ENCODE measurements at regions not wholly inside any gene's neighbourhood (a gene's known extent, or its start where the extent isn't known, plus 50 kb on each side); places are given as distances from the start of the nearest gene placed in this dataset.

GRCh38 chr20:6680854-6681253, 86.6 kb upstream of the BMP2 start:
- Histone ChIP-seq H3K9me1 (ENCODE audit: control insufficient read depth, extremely low read depth, insufficient read depth, low read length) (no peaks in the 10 kb centered on the region), H3K79me2 (ENCODE audit: control insufficient read depth, insufficient read depth, low read length) (no peaks in the 10 kb centered on the region), H3K27ac (ENCODE audit: control insufficient read depth, insufficient read depth, low read length) (no peak overlapping the region), H3K4me2 (ENCODE audit: control insufficient read depth, extremely low read depth, insufficient read depth, low read depth, low read length) (no peak overlapping the region), H3K4me1 (ENCODE audit: control insufficient read depth, extremely low read depth, insufficient read depth, low read length) (no peaks in the 10 kb centered on the region), H3K9ac (ENCODE audit: control insufficient read depth, extremely low read depth, insufficient read depth, low read length) (no peak overlapping the region), H4K20me1 (ENCODE audit: control insufficient read depth, extremely low read depth, insufficient read depth, low read length) (no peaks in the 10 kb centered on the region), H3K9me3 (ENCODE audit: control insufficient read depth, low read depth, low read length) (no peaks in the 10 kb centered on the region), H3K4me3 (ENCODE audit: control insufficient read depth in 2 of 3, extremely low read depth in 1 of 3, insufficient read depth in 2 of 3, low read depth in 1 of 3, low read length in 3 of 3) (no peak overlapping the region), H2AFZ (ENCODE audit: control insufficient read depth, low read length) (no peak overlapping the region), H3K27me3 (ENCODE audit: control insufficient read depth, extremely low read depth, insufficient read depth, low read length) (no peaks in the 10 kb centered on the region), H3K36me3 (ENCODE audit: control insufficient read depth in 2 of 2, extremely low read depth in 1 of 2, insufficient read depth in 2 of 2, low read length in 2 of 2) (no peaks in the 10 kb centered on the region)
- TF ChIP-seq CTCF (optimal IDR thresholded peaks at IDR 0.05 in 1 of 3, IDR thresholded peaks at IDR 0.05 in 1 of 3, conservative IDR thresholded peaks at IDR 0.05 in 1 of 3; ENCODE audit: extremely low read depth in 1 of 3, insufficient read depth in 2 of 3, low read length in 3 of 3) (no peak), EZH2 (IDR thresholded peaks at IDR 0.05; ENCODE audit: low read length) (no peak)
- no peak for FAIRE-seq
- dilution Hi-C loops (cut with MboI; ENCODE audit: extremely low pct_ligation_motif_present, low sequenced_read_pairs), result no loop called here
- DNase-seq (ENCODE audit: low read depth, low spot score), result no peak

GRCh38 chr20:6680441-6680840, 87.0 kb upstream of the BMP2 start:
- H3K4me1 ChIP-seq (ENCODE audit: control insufficient read depth, extremely low read depth, insufficient read depth, low read length), result no peaks in the 10 kb centered on the region
- H3K9ac ChIP-seq (ENCODE audit: control insufficient read depth, extremely low read depth, insufficient read depth, low read length), result no peak overlapping the region
- dilution Hi-C loops (cut with MboI; ENCODE audit: extremely low pct_ligation_motif_present, low sequenced_read_pairs), result no loop called here
- H3K27ac ChIP-seq (ENCODE audit: control insufficient read depth, insufficient read depth, low read length), result no peak overlapping the region
- no peaks in the 10 kb centered on the region for H3K9me3 ChIP-seq (ENCODE audit: control insufficient read depth, low read depth, low read length)
- H3K36me3 ChIP-seq (ENCODE audit: control insufficient read depth in 2 of 2, extremely low read depth in 1 of 2, insufficient read depth in 2 of 2, low read length in 2 of 2), result no peaks in the 10 kb centered on the region
- no peak overlapping the region for H3K4me3 ChIP-seq (ENCODE audit: control insufficient read depth in 2 of 3, extremely low read depth in 1 of 3, insufficient read depth in 2 of 3, low read depth in 1 of 3, low read length in 3 of 3)
- TF ChIP-seq CTCF (optimal IDR thresholded peaks at IDR 0.05 in 1 of 3, IDR thresholded peaks at IDR 0.05 in 1 of 3, conservative IDR thresholded peaks at IDR 0.05 in 1 of 3; ENCODE audit: extremely low read depth in 1 of 3, insufficient read depth in 2 of 3, low read length in 3 of 3), result no peak
- no peak for TF ChIP-seq EZH2 (IDR thresholded peaks at IDR 0.05; ENCODE audit: low read length)
- no peak overlapping the region for H3K4me2 ChIP-seq (ENCODE audit: control insufficient read depth, extremely low read depth, insufficient read depth, low read depth, low read length)
- H3K27me3 ChIP-seq (ENCODE audit: control insufficient read depth, extremely low read depth, insufficient read depth, low read length), result no peaks in the 10 kb centered on the region
- no peak overlapping the region for H2AFZ ChIP-seq (ENCODE audit: control insufficient read depth, low read length)
- FAIRE-seq, result no peak
- no peak for DNase-seq (ENCODE audit: low read depth, low spot score)
- H3K79me2 ChIP-seq (ENCODE audit: control insufficient read depth, insufficient read depth, low read length), result no peaks in the 10 kb centered on the region
- no peaks in the 10 kb centered on the region for H4K20me1 ChIP-seq (ENCODE audit: control insufficient read depth, extremely low read depth, insufficient read depth, low read length)
- H3K9me1 ChIP-seq (ENCODE audit: control insufficient read depth, extremely low read depth, insufficient read depth, low read length), result no peaks in the 10 kb centered on the region

Data from keratinocyte (primary cell).